Gastrocnemius medialis (tissue), 4 donors: ENCODE measurements at regions not wholly inside any gene's neighbourhood (a gene's known extent, or its start where the extent isn't known, plus 50 kb on each side); places are given as distances from the start of the nearest gene placed in this dataset.

ENCODE experiments used
- ATAC-seq, 2 donors: fragments of 150-250 bp; one replicate each; pipeline ENCODE4 v1.9.1; 2016
- DNase-seq, 2 donors: peaks; one replicate each; pipeline ENCODE4 v3.0.0-alpha.2; 2019
- H3K27ac ChIP-seq, 4 donors: fragments of 200-600 bp; sonication (generic); 1 replicate in 1 of 4; 2 replicates in 3 of 4; pipeline ENCODE4 v1.5.1; 2016 to 2018; ENCODE audit warnings: mild to moderate bottlenecking in 2 of 4, moderate library complexity in 1 of 4
- H3K27me3 ChIP-seq, 3 donors: fragments of 200-600 bp; sonication (generic) in 2 of 3; 1 replicate in 1 of 3; 2 replicates in 2 of 3; pipeline versions ENCODE4 v1.5.1 to v1.6.0; 2016 to 2019; ENCODE audit warnings: mild to moderate bottlenecking in 1 of 3, moderate library complexity in 1 of 3
- H3K36me3 ChIP-seq, 2 donors: fragments of 200-600 bp; sonication (generic) in 1 of 2; one replicate each; pipeline ENCODE4 v1.5.1; 2017 to 2018
- H3K4me1 ChIP-seq, 2 donors: fragments of 200-600 bp; sonication (generic) in 1 of 2; one replicate each; pipeline ENCODE4 v1.5.1; 2016 to 2017; ENCODE audit warnings: mild to moderate bottlenecking in 2 of 2
- H3K4me3 ChIP-seq, 4 donors: fragments of 200-600 bp; sonication (generic) in 3 of 4; 1 replicate in 1 of 4; 2 replicates in 3 of 4; pipeline ENCODE4 v1.5.1; 2016 to 2019; ENCODE audit warnings: mild to moderate bottlenecking in 2 of 4
- H3K9me3 ChIP-seq, 3 donors: fragments of 200-600 bp; sonication (generic) in 2 of 3; 1 replicate in 1 of 3; 2 replicates in 2 of 3; pipeline ENCODE4 v1.5.1; 2016 to 2019
- CTCF ChIP-seq, 5 experiments: fragments of 450-650 bp in 3 of 5; fragments of 200-600 bp in 2 of 5; sonication (generic) in 2 of 5; IDR thresholded peaks in 4 of 5; conservative IDR thresholded peaks in 1 of 5; 1 replicate in 4 of 5; 2 replicates in 1 of 5; pipeline ENCODE4 v1.5.1; 2016 to 2019; ENCODE audit warnings: antibody characterized with exemption in 5 of 5, mild to moderate bottlenecking in 3 of 5, moderate library complexity in 3 of 5
- POLR2A ChIP-seq, 2 donors: fragments of 450-650 bp; IDR thresholded peaks; one replicate each; pipeline ENCODE4 v1.6.1; 2017; ENCODE audit warnings: antibody characterized with exemption in 2 of 2, mild to moderate bottlenecking in 2 of 2, moderate library complexity in 2 of 2
- in situ Hi-C, 4 donors: fragments of 200-750 bp; cut with MboI; loops; one replicate each; pipeline versions ENCODE4 v1.15.0 to v1.8.0; 2017; ENCODE audit warnings: low sequenced_read_pairs in 4 of 4
- intact Hi-C: fragments of 100-400 bp; cut with DNase I; formaldehyde crosslinking; loops from one replicate; pipeline ENCODE4 v1.15.1; 2023; ENCODE audit warnings: low total_unique reads

GRCh38 chr6:132068766-132069165, 117.6 kb upstream of the CCN2 start:
- no peaks in the 10 kb centered on the region for H3K9me3 ChIP-seq
- intact Hi-C loops (no loop called here), in situ Hi-C loops (no loop called here)
- no peak overlapping the region for H3K27ac ChIP-seq
- ATAC-seq (no peak), DNase-seq (no peak)
- H3K36me3 ChIP-seq, result no peaks in the 10 kb centered on the region
- TF ChIP-seq POLR2A (IDR thresholded peaks at IDR 0.05) (no peak), CTCF (IDR thresholded peaks at IDR 0.05 in 4 of 5, conservative IDR thresholded peaks at IDR 0.05 in 1 of 5) (no peak)
- no peaks in the 10 kb centered on the region for H3K4me1 ChIP-seq
- H3K27me3 ChIP-seq, result no peaks in the 10 kb centered on the region
- no peak overlapping the region for H3K4me3 ChIP-seq

GRCh38 chr6:132067286-132067685, 116.1 kb upstream of the CCN2 start:
- no peak for DNase-seq
- intact Hi-C loops, result no loop called here
- Histone ChIP-seq H3K27me3 (no peaks in the 10 kb centered on the region), H3K4me1 (no peaks in the 10 kb centered on the region), H3K36me3 (no peaks in the 10 kb centered on the region), H3K4me3 (no peak overlapping the region), H3K27ac (no peak overlapping the region), H3K9me3 (no peaks in the 10 kb centered on the region)
- ATAC-seq, result no peak
- in situ Hi-C loops, result no loop called here
- TF ChIP-seq CTCF (IDR thresholded peaks at IDR 0.05 in 4 of 5, conservative IDR thresholded peaks at IDR 0.05 in 1 of 5) (no peak), POLR2A (IDR thresholded peaks at IDR 0.05) (no peak)

- Histone ChIP-seq H3K27ac (no peak overlapping the region), H3K27me3 (no peaks in the 10 kb centered on the region), H3K36me3 (no peaks in the 10 kb centered on the region), H3K9me3 (no peaks in the 10 kb centered on the region), H3K4me1 (no peaks in the 10 kb centered on the region), H3K4me3 (no peak overlapping the region)
- ATAC-seq, result no peak
- intact Hi-C loops (no loop called here), in situ Hi-C loops (no loop called here)
- TF ChIP-seq CTCF (IDR thresholded peaks at IDR 0.05 in 4 of 5, conservative IDR thresholded peaks at IDR 0.05 in 1 of 5) (no peak), POLR2A (IDR thresholded peaks at IDR 0.05) (no peak)
- no peak for DNase-seq
Observed at GRCh38 chr6:132065556-132065955, 114.4 kb upstream of the CCN2 start.

GRCh38 chr6:132063738-132064137, 112.6 kb upstream of the CCN2 start:
- Histone ChIP-seq H3K27me3 (no peaks in the 10 kb centered on the region), H3K4me1 (no peaks in the 10 kb centered on the region), H3K9me3 (no peaks in the 10 kb centered on the region), H3K36me3 (no peaks in the 10 kb centered on the region), H3K4me3 (no peak overlapping the region), H3K27ac (peak overlapping the region in 2 of 4 donors; percentile 4 to 41)
- intact Hi-C loops (no loop called here), in situ Hi-C loops (no loop called here)
- TF ChIP-seq CTCF (IDR thresholded peaks at IDR 0.05 in 4 of 5, conservative IDR thresholded peaks at IDR 0.05 in 1 of 5), result no peak
- TF ChIP-seq POLR2A (IDR thresholded peaks at IDR 0.05), result no peak
- DNase-seq, result peak in 1 of 2 donors; percentile 6
- peak; percentile 59 to 73 for ATAC-seq

- intact Hi-C loops, result no loop called here
- H3K4me1 ChIP-seq, result no peaks in the 10 kb centered on the region
- no peaks in the 10 kb centered on the region for H3K9me3 ChIP-seq
- H3K27me3 ChIP-seq, result no peaks in the 10 kb centered on the region
- in situ Hi-C loops, result no loop called here
- H3K36me3 ChIP-seq, result no peaks in the 10 kb centered on the region
- TF ChIP-seq POLR2A (IDR thresholded peaks at IDR 0.05) (no peak), CTCF (IDR thresholded peaks at IDR 0.05 in 4 of 5, conservative IDR thresholded peaks at IDR 0.05 in 1 of 5) (no peak)
- no peak for DNase-seq
- ATAC-seq, result peak; percentile 36 to 59
- H3K27ac ChIP-seq, result peak overlapping the region in 1 of 4 donors; percentile 41
- H3K4me3 ChIP-seq, result no peak overlapping the region
Observed at GRCh38 chr6:132063204-132063603, 112.0 kb upstream of the CCN2 start.
